H1 (cell line): ENCODE measurements at regions not wholly inside any gene's neighbourhood (a gene's known extent, or its start where the extent isn't known, plus 50 kb on each side); places are given as distances from the start of the nearest gene placed in this dataset.

Source experiments
- MAFK ChIP-seq: IDR thresholded peaks from 2 replicates; pipeline ENCODE4 v1.6.1; 2012; ENCODE audit warnings: low read depth, mild to moderate bottlenecking, improper control_type of control experiment, low read length
- RBBP5 ChIP-seq: IDR thresholded peaks from 2 replicates; pipeline ENCODE4 v1.7.1; 2012; ENCODE audit warnings: low read depth, mild to moderate bottlenecking, inconsistent platforms, low read length, moderate library complexity, borderline replicate concordance
- TF ChIP-seq, protein P1 (sequence below): fragments of 300-600 bp; sonication (generic); IDR thresholded peaks from 2 replicates; pipeline ENCODE4 v1.7.1; 2012; ENCODE audit warnings: low read length, moderate library complexity, mild to moderate bottlenecking, inconsistent platforms; ENCODE audit not compliant: insufficient replicate concordance

DNA sequence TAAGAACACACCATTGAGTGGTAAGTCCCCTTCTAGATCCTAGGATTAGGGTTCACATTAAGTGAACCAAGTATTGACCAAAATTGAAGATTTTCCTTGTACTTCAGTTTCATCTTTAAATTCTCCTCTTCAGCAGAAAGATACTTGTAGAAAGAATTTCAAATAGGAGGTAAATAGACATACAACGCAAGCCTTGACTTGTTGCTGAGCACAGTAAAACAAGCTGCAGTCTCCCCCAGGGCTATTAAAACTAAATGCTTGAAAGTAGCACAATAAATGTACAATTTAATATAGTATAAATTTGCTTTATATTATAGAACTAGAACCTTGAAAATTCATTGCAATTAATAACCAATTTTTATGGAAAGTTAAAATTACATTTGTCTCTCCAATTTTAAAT lies 170.1 kb upstream of the TARS1 start (continued):
- TF ChIP-seq, protein P1, sequence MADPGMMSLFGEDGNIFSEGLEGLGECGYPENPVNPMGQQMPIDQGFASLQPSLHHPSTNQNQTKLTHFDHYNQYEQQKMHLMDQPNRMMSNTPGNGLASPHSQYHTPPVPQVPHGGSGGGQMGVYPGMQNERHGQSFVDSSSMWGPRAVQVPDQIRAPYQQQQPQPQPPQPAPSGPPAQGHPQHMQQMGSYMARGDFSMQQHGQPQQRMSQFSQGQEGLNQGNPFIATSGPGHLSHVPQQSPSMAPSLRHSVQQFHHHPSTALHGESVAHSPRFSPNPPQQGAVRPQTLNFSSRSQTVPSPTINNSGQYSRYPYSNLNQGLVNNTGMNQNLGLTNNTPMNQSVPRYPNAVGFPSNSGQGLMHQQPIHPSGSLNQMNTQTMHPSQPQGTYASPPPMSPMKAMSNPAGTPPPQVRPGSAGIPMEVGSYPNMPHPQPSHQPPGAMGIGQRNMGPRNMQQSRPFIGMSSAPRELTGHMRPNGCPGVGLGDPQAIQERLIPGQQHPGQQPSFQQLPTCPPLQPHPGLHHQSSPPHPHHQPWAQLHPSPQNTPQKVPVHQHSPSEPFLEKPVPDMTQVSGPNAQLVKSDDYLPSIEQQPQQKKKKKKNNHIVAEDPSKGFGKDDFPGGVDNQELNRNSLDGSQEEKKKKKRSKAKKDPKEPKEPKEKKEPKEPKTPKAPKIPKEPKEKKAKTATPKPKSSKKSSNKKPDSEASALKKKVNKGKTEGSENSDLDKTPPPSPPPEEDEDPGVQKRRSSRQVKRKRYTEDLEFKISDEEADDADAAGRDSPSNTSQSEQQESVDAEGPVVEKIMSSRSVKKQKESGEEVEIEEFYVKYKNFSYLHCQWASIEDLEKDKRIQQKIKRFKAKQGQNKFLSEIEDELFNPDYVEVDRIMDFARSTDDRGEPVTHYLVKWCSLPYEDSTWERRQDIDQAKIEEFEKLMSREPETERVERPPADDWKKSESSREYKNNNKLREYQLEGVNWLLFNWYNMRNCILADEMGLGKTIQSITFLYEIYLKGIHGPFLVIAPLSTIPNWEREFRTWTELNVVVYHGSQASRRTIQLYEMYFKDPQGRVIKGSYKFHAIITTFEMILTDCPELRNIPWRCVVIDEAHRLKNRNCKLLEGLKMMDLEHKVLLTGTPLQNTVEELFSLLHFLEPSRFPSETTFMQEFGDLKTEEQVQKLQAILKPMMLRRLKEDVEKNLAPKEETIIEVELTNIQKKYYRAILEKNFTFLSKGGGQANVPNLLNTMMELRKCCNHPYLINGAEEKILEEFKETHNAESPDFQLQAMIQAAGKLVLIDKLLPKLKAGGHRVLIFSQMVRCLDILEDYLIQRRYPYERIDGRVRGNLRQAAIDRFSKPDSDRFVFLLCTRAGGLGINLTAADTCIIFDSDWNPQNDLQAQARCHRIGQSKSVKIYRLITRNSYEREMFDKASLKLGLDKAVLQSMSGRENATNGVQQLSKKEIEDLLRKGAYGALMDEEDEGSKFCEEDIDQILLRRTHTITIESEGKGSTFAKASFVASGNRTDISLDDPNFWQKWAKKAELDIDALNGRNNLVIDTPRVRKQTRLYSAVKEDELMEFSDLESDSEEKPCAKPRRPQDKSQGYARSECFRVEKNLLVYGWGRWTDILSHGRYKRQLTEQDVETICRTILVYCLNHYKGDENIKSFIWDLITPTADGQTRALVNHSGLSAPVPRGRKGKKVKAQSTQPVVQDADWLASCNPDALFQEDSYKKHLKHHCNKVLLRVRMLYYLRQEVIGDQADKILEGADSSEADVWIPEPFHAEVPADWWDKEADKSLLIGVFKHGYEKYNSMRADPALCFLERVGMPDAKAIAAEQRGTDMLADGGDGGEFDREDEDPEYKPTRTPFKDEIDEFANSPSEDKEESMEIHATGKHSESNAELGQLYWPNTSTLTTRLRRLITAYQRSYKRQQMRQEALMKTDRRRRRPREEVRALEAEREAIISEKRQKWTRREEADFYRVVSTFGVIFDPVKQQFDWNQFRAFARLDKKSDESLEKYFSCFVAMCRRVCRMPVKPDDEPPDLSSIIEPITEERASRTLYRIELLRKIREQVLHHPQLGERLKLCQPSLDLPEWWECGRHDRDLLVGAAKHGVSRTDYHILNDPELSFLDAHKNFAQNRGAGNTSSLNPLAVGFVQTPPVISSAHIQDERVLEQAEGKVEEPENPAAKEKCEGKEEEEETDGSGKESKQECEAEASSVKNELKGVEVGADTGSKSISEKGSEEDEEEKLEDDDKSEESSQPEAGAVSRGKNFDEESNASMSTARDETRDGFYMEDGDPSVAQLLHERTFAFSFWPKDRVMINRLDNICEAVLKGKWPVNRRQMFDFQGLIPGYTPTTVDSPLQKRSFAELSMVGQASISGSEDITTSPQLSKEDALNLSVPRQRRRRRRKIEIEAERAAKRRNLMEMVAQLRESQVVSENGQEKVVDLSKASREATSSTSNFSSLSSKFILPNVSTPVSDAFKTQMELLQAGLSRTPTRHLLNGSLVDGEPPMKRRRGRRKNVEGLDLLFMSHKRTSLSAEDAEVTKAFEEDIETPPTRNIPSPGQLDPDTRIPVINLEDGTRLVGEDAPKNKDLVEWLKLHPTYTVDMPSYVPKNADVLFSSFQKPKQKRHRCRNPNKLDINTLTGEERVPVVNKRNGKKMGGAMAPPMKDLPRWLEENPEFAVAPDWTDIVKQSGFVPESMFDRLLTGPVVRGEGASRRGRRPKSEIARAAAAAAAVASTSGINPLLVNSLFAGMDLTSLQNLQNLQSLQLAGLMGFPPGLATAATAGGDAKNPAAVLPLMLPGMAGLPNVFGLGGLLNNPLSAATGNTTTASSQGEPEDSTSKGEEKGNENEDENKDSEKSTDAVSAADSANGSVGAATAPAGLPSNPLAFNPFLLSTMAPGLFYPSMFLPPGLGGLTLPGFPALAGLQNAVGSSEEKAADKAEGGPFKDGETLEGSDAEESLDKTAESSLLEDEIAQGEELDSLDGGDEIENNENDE, result no peak
- no peak for TF ChIP-seq MAFK
- TF ChIP-seq RBBP5, result no peak
- TF ChIP-seq, all 59 proteins: peak for 0
